ENCODE measurements at regions not wholly inside any gene's neighbourhood (a gene's known extent, or its start where the extent isn't known, plus 50 kb on each side); places are given as distances from the start of the nearest gene placed in this dataset.

DNA sequence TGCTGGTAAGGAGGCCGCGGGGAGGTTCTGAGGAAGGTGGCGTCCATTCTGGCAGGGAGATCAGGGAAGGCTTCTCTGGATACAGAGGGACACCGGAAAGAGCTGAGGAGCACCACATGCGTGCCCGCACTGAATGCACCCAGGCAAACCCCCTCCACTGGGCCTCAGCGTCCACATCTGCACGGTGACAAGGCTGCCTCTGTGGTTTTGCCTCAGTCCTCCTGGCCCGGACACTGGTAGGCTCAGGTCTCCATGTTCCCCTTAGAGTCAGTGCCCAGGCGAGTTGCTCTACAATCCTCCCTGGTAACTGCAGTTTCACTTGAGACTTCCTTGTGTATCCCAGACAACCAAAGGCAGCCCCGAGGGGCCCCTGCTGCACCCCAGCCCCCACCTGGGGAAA is 173.3 kb downstream of the MELK start:
- no peak for TF ChIP-seq EZH2 (IDR thresholded peaks at IDR 0.05; ENCODE audit: borderline replicate concordance, low read length)
- TF ChIP-seq, protein P1, sequence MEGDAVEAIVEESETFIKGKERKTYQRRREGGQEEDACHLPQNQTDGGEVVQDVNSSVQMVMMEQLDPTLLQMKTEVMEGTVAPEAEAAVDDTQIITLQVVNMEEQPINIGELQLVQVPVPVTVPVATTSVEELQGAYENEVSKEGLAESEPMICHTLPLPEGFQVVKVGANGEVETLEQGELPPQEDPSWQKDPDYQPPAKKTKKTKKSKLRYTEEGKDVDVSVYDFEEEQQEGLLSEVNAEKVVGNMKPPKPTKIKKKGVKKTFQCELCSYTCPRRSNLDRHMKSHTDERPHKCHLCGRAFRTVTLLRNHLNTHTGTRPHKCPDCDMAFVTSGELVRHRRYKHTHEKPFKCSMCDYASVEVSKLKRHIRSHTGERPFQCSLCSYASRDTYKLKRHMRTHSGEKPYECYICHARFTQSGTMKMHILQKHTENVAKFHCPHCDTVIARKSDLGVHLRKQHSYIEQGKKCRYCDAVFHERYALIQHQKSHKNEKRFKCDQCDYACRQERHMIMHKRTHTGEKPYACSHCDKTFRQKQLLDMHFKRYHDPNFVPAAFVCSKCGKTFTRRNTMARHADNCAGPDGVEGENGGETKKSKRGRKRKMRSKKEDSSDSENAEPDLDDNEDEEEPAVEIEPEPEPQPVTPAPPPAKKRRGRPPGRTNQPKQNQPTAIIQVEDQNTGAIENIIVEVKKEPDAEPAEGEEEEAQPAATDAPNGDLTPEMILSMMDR (IDR thresholded peaks at IDR 0.05; ENCODE audit: low read length), result no peak

All from OCI-LY1 (cell line).